ENCODE measurements at regions not wholly inside any gene's neighbourhood (a gene's known extent, or its start where the extent isn't known, plus 50 kb on each side); places are given as distances from the start of the nearest gene placed in this dataset.

DNA sequence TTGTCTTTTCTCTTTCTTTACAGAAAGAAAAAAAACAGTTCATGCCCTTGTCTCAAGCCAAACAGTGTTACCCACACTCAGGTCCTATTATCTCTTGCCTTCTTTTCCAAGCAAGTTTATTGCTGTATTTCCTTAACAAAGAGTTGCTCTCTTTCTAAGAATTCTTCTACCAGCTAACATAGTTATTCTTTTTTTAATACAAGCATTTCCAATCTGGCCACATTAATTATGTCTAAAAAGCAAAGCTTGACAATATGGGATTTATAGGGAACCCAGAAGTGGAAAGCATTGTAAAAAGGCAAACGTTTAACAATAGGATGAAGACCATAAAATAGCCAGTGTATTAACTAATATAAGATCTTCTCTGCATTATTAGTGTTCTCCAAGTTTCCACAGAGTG is 272.5 kb upstream of the CWC22 start:
- TF ChIP-seq, protein P1, sequence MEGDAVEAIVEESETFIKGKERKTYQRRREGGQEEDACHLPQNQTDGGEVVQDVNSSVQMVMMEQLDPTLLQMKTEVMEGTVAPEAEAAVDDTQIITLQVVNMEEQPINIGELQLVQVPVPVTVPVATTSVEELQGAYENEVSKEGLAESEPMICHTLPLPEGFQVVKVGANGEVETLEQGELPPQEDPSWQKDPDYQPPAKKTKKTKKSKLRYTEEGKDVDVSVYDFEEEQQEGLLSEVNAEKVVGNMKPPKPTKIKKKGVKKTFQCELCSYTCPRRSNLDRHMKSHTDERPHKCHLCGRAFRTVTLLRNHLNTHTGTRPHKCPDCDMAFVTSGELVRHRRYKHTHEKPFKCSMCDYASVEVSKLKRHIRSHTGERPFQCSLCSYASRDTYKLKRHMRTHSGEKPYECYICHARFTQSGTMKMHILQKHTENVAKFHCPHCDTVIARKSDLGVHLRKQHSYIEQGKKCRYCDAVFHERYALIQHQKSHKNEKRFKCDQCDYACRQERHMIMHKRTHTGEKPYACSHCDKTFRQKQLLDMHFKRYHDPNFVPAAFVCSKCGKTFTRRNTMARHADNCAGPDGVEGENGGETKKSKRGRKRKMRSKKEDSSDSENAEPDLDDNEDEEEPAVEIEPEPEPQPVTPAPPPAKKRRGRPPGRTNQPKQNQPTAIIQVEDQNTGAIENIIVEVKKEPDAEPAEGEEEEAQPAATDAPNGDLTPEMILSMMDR (IDR thresholded peaks at IDR 0.05): no peak
- TF ChIP-seq POLR2A (IDR thresholded peaks at IDR 0.05): no peak
- no peak for TF ChIP-seq POLR2AphosphoS5 (IDR thresholded peaks at IDR 0.05)
- TF ChIP-seq EP300 (IDR thresholded peaks at IDR 0.05): no peak

Measured in sigmoid colon (tissue), 4 donors.